Activated CD8-positive, alpha-beta T cell treated with anti-CD3 and anti-CD28 coated beads for 36 hours (primary cell): ENCODE measurements at regions not wholly inside any gene's neighbourhood (a gene's known extent, or its start where the extent isn't known, plus 50 kb on each side); places are given as distances from the start of the nearest gene placed in this dataset.
A peak's percentile ranks its signal among the peaks of the same experiment; 100 is the strongest.

Experiments used
- ATAC-seq: fragments of 200-7000 bp; cut with Tn5 transposase; one replicate; pipeline ENCODE4 v1.10.0; 2021; ENCODE audit warnings: mild to moderate bottlenecking, moderate library complexity
- CTCF ChIA-PET: fragments of 350-600 bp; sonication (Branson Sonifier 250); formaldehyde crosslinking; loops from one replicate; lab custom pipeline; 2021; ENCODE audit warnings: antibody characterized with exemption; lab: Charles Lee
- POLR2A ChIA-PET: fragments of 350-600 bp; sonication (Branson Sonifier 250); formaldehyde crosslinking; loops from one replicate; lab custom pipeline; 2021; ENCODE audit warnings: antibody characterized with exemption; lab: Charles Lee
- DNase-seq: peaks from one replicate; pipeline ENCODE4 v3.0.0-alpha.2; 2020
- H3K27ac Mint-ChIP-seq: one replicate; pipeline ENCODE4 v1.8.0; 2021; ENCODE audit warnings: mild to moderate bottlenecking, mixed read lengths
- H3K27me3 Mint-ChIP-seq: one replicate; pipeline ENCODE4 v1.8.0; 2021; ENCODE audit warnings: mixed read lengths
- H3K36me3 Mint-ChIP-seq: one replicate; pipeline ENCODE4 v1.8.0; 2021; ENCODE audit warnings: low read depth, mixed read lengths
- H3K4me1 Mint-ChIP-seq: one replicate; pipeline ENCODE4 v1.8.0; 2021; ENCODE audit warnings: low read depth, mixed read lengths
- H3K4me3 Mint-ChIP-seq: one replicate; pipeline ENCODE4 v1.8.0; 2021; ENCODE audit warnings: mild to moderate bottlenecking, moderate library complexity, mixed read lengths
- H3K9me3 Mint-ChIP-seq: one replicate; pipeline ENCODE4 v1.8.0; 2021; ENCODE audit warnings: mixed read lengths
- CTCF ChIP-seq: fragments of 200-600 bp; IDR thresholded peaks from one replicate; pipeline ENCODE4 v1.8.0; 2022; ENCODE audit warnings: antibody characterized with exemption, mild to moderate bottlenecking
- intact Hi-C: fragments of 100-400 bp; cut with micrococcal nuclease; formaldehyde crosslinking; loops from one replicate; pipeline ENCODE4 v1.10.0; 2022

GRCh38 chr13:111020021-111020420, 95.1 kb upstream of the ARHGEF7 start:
- peaks cover 2% of the 10 kb centered on the region for H3K36me3 Mint-ChIP-seq
- DNase-seq, result no peak
- intact Hi-C loops, result no loop called here
- no peak overlapping the region for H3K4me3 Mint-ChIP-seq
- POLR2A ChIA-PET, result no interaction called here
- peaks cover 6% of the 10 kb centered on the region for H3K9me3 Mint-ChIP-seq
- H3K4me1 Mint-ChIP-seq, result no peaks in the 10 kb centered on the region
- no peak for TF ChIP-seq CTCF
- peaks cover 12% of the 10 kb centered on the region for H3K27me3 Mint-ChIP-seq
- CTCF ChIA-PET, result no interaction called here
- no peak for ATAC-seq
- H3K27ac Mint-ChIP-seq, result no peak overlapping the region

- intact Hi-C loops, result no loop called here
- Mint-ChIP-seq H3K4me1 (no peaks in the 10 kb centered on the region), H3K27ac (no peak overlapping the region), H3K36me3 (peaks cover 2% of the 10 kb centered on the region), H3K27me3 (peaks cover 7% of the 10 kb centered on the region), H3K4me3 (no peak overlapping the region), H3K9me3 (peaks cover 6% of the 10 kb centered on the region)
- ChIA-PET POLR2A (no interaction called here), CTCF (no interaction called here)
- DNase-seq (no peak), ATAC-seq (no peak)
- no peak for TF ChIP-seq CTCF
Measured at GRCh38 chr13:111017755-111018459, 97.2 kb upstream of the ARHGEF7 start.

DNA sequence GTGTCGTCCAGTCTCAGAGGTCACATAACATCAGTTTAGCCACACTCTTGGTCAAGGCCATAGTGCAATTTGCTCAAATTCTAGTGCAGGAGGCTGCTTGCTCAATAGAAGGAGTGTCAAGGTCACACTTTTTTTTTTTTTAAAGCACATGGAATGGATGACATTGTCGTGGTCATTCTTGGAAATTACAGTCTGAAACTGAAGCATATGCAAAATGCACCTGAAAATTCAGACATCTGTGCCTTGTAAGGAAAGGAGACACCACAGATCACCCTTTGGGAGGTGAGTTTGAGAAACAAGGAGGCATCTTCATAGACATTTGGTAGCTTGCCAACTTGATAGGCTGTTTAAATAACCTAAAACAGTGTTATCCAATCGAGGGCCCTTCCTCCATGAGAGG, 98.3 kb upstream of the ANKRD10 start:
- POLR2A ChIA-PET, result no interaction called here
- DNase-seq (no peak), ATAC-seq (no peak)
- Mint-ChIP-seq H3K9me3 (no peaks in the 10 kb centered on the region), H3K4me3 (no peak overlapping the region), H3K4me1 (no peaks in the 10 kb centered on the region), H3K36me3 (no peaks in the 10 kb centered on the region), H3K27ac (no peak overlapping the region), H3K27me3 (peaks cover 11% of the 10 kb centered on the region)
- TF ChIP-seq CTCF, result no peak
- CTCF ChIA-PET, result interaction anchor here (1.1 kb wide), 1 partner anchor 33 kb away, joined by 4 read pairs; no protein-coding TSS in a partner anchor
- intact Hi-C loops, result no loop called here

DNA sequence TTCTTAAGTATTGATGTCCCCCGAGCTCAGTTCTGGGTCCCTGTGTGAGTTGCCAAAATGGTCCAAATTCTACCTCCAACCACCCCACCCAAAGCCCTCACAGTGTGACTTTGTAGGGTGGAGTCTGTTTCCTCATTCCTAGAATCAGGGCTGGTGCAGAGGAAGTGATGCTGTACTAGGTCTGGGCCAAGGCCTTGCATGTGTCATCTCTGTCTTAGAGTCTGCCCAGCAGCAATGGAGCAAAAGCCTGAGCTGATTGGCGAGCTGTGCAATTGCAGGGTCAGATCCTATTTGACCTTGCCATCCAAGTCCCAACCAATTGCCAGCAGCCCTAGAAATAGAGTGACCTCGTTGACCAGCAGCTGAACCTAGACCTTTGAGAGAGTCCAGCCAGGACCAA, 97.0 kb upstream of the ANKRD10 start:
- Mint-ChIP-seq H3K9me3 (no peaks in the 10 kb centered on the region), H3K4me1 (no peaks in the 10 kb centered on the region), H3K27ac (no peak overlapping the region), H3K4me3 (no peak overlapping the region), H3K36me3 (no peaks in the 10 kb centered on the region), H3K27me3 (peaks cover 15% of the 10 kb centered on the region)
- ChIA-PET CTCF (no interaction called here), POLR2A (no interaction called here)
- intact Hi-C loops, result no loop called here
- no peak for TF ChIP-seq CTCF
- DNase-seq (peak; percentile 21), ATAC-seq (peak; percentile 79)

GRCh38 chr13:111008351-111008750, 93.5 kb upstream of the ANKRD10 start:
- POLR2A ChIA-PET, result no interaction called here
- Mint-ChIP-seq H3K36me3 (no peaks in the 10 kb centered on the region), H3K27me3 (peaks cover 15% of the 10 kb centered on the region), H3K9me3 (no peaks in the 10 kb centered on the region), H3K4me3 (no peak overlapping the region), H3K27ac (no peak overlapping the region), H3K4me1 (no peaks in the 10 kb centered on the region)
- TF ChIP-seq CTCF, result no peak
- CTCF ChIA-PET, result interaction anchor here (1.9 kb wide), 1 partner anchor 59 kb away, joined by 5 read pairs; no protein-coding TSS in a partner anchor
- no peak for ATAC-seq
- intact Hi-C loops, result no loop called here
- no peak for DNase-seq
